Small intestine (tissue), 7 donors: ENCODE measurements at regions not wholly inside any gene's neighbourhood (a gene's known extent, or its start where the extent isn't known, plus 50 kb on each side); places are given as distances from the start of the nearest gene placed in this dataset.

Experiments used
- DNase-seq, 2 donors: peaks; one replicate each; pipeline versions ENCODE4 v3.0.0 to v3.0.0-alpha.2; 2013
- FAIRE-seq: peaks from 2 replicates; lab custom pipeline; 2012; peaks lifted over from hg19 to GRCh38; lab: Jason Lieb, UNC
- H3K27ac ChIP-seq, 3 donors: one replicate each; pipeline ENCODE4 v1.5.1; 2013; ENCODE audit warnings: low read length in 2 of 3, mild to moderate bottlenecking in 2 of 3, control low read depth in 1 of 3, inconsistent platforms in 1 of 3, low read depth in 1 of 3, moderate library complexity in 1 of 3
- H3K27me3 ChIP-seq, 3 donors: one replicate each; pipeline ENCODE4 v1.6.1; 2013; ENCODE audit warnings: low read length in 3 of 3, inconsistent platforms in 1 of 3; ENCODE audit not compliant: control insufficient read depth in 3 of 3, insufficient read depth in 3 of 3
- H3K36me3 ChIP-seq, 3 donors: one replicate each; pipeline ENCODE4 v1.6.1; 2013; ENCODE audit warnings: low read length in 3 of 3, inconsistent platforms in 1 of 3, low read depth in 1 of 3, mild to moderate bottlenecking in 1 of 3, moderate library complexity in 1 of 3; ENCODE audit not compliant: control insufficient read depth in 3 of 3, insufficient read depth in 2 of 3
- H3K4me1 ChIP-seq, 3 donors: one replicate each; pipeline ENCODE4 v1.6.1; 2013; ENCODE audit warnings: low read length in 2 of 3, inconsistent platforms in 1 of 3, low read depth in 1 of 3, mild to moderate bottlenecking in 1 of 3, moderate library complexity in 1 of 3; ENCODE audit not compliant: control insufficient read depth in 3 of 3, insufficient read depth in 2 of 3
- H3K4me3 ChIP-seq, 3 donors: one replicate each; pipeline ENCODE4 v1.5.1; 2013; ENCODE audit warnings: low read length in 3 of 3, control low read depth in 1 of 3, inconsistent platforms in 1 of 3, low read depth in 1 of 3, mild to moderate bottlenecking in 1 of 3, moderate library complexity in 1 of 3
- H3K9me3 ChIP-seq, 2 donors: one replicate each; pipeline ENCODE4 v1.6.1; 2013; ENCODE audit warnings: low read depth in 1 of 2, low read length in 1 of 2; ENCODE audit not compliant: control insufficient read depth in 2 of 2, insufficient read depth in 1 of 2
- WGBS, 3 donors: extraction: QIAGEN DNeasy Blood & Tissue Kit; methylation state at CpG; one replicate each; pipeline ENCODE4 v1.1.7; 2013; 5-methylcytosine and 5-hydroxymethylcytosine counted together
- donor health status: healthy with polysubstance abuse.
- donor health status: control.
- donor health status: control.
- donor health status: Bipolar disorder and iron deficiency.
- donor health status: healthy.

GRCh38 chr15:47356297-47356696 is 361.0 kb upstream of the SEMA6D start:
- Histone ChIP-seq H3K9me3 (no peaks in the 10 kb centered on the region), H3K4me3 (no peak overlapping the region), H3K4me1 (no peaks in the 10 kb centered on the region), H3K27ac (no peak overlapping the region), H3K27me3 (no peaks in the 10 kb centered on the region), H3K36me3 (no peaks in the 10 kb centered on the region)
- 89 to 96% (median 92%) methylated on average over 2 of the region's 2 CpGs for WGBS, 3 donors
- FAIRE-seq = no peak
- DNase-seq = no peak

GRCh38 chr15:47358876-47359275 is 358.4 kb upstream of the SEMA6D start:
- FAIRE-seq (no peak), DNase-seq (no peak)
- Histone ChIP-seq H3K4me1 (no peaks in the 10 kb centered on the region), H3K9me3 (no peaks in the 10 kb centered on the region), H3K4me3 (no peak overlapping the region), H3K27me3 (no peaks in the 10 kb centered on the region), H3K27ac (no peak overlapping the region), H3K36me3 (no peaks in the 10 kb centered on the region)
- WGBS, 3 donors = 44 to 58% (median 44%) methylated on average over 2 of the region's 2 CpGs

DNA sequence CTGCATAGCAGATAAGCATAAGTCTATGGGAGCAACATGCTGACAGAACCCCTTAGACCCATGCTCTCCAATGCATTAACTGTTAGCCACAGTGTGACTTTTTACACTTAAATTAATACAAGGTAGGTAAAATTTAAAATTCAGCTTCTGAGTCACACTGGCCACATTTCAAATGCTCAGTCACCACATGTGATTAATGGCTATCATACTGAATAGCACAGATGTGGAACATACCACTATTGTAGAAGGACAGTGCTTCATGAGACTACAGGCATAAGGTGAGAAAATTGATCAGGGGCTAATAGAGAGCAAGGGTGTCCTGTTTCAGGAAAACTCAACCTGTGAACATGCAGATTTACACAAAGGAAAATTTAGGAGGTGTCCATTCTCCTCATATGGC is 357.0 kb upstream of the SEMA6D start:
- Histone ChIP-seq H3K27ac (no peak overlapping the region), H3K4me1 (no peaks in the 10 kb centered on the region), H3K4me3 (no peak overlapping the region), H3K9me3 (no peaks in the 10 kb centered on the region), H3K36me3 (no peaks in the 10 kb centered on the region), H3K27me3 (no peaks in the 10 kb centered on the region)
- FAIRE-seq = no peak
- DNase-seq = no peak

DNA sequence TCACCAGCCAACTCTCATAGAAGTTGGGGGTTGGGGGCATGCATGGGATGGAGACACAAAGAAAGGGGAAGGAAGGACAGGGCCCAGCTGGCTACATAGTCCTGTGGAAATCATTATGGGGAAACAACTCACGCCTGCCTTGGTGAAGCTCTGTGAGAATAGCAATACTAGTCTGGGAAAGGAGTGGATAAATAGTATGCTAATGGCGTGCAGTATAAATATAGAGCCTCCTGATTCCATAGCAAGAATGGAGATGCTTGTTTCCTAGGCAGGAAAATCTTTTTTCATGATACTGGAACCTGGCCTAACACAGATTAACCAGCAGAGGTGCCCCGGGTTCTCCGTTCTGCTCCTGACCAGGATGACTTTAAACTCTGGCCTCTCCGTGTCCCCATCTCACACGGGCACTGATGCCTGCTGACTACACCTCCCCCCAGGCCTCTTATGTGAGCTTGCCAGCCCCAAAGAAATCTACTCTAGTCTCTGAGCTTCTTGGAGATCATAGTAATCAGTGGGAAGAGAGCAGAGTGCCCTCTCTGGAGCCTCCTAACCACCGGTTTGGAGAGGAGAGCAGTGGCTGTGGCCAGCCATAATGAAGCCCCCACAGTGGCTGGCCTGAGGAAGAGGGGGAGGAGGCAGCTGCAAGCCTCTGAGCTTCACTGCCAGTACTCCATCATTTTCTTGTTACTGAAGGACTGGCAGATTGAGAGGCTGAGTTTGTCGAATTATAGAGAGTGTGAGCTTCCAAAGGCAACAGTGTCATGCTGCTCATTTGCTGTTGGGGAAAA is 355.0 kb upstream of the SEMA6D start:
- no peaks in the 10 kb centered on the region for H3K4me1 ChIP-seq
- DNase-seq (no peak), FAIRE-seq (no peak)
- 70 to 81% (median 78%) methylated on average over 8 of the region's 8 CpGs for WGBS, 3 donors
- no peak overlapping the region for H3K27ac ChIP-seq
- H3K9me3 ChIP-seq = no peaks in the 10 kb centered on the region
- H3K27me3 ChIP-seq = no peaks in the 10 kb centered on the region
- no peaks in the 10 kb centered on the region for H3K36me3 ChIP-seq
- H3K4me3 ChIP-seq = no peak overlapping the region

GRCh38 chr15:47363653-47364052 is 353.7 kb upstream of the SEMA6D start:
- no peak for DNase-seq
- no peak overlapping the region for H3K4me3 ChIP-seq
- H3K27ac ChIP-seq = no peak overlapping the region
- 67 to 76% (median 72%) methylated on average over 5 of the region's 5 CpGs for WGBS, 3 donors
- H3K36me3 ChIP-seq = no peaks in the 10 kb centered on the region
- no peaks in the 10 kb centered on the region for H3K9me3 ChIP-seq
- FAIRE-seq = no peak
- no peaks in the 10 kb centered on the region for H3K27me3 ChIP-seq
- no peaks in the 10 kb centered on the region for H3K4me1 ChIP-seq

DNA sequence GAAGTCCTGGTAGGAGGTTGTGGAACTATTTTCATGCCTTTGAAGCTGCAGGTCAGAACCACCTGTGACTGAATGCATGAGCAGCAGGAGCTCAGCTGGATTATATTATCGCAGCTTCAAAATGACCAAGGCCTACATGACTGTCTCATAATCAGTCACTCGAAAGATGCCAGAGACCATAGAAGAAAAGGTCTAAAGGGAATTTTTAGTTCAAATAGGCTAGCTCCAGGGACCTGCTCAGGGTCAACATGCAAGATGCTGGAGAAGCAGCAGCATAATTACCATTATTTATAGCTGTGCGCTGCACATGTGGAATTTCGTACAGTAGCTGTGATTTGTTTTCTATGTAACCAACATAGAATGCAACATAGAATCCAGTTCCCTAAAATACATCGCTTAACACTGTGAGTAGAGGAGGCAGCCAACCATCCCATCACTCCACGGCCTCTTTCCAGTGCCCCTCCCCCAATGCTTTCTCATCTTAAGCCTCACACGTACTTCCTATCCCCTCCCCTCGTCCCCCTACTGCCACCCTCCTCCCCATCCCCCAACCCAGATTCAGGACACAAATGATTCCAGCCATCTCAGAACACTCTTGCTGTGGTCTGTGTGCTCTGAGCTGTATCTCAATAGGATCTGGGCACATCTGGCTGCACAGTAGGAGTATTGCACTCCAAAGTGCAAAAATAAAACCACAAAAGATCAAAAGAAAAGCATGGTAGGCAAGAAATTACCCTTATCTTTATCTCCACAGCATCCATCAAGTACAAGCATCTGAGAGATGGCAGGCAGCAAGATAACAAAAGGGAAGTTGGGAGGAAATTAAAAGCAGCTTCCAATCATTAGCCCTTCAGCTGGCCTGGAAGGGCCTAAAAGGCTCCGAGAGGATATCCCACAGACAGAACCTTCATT is 352.8 kb upstream of the SEMA6D start:
- FAIRE-seq = no peak
- Histone ChIP-seq H3K4me3 (no peak overlapping the region), H3K9me3 (no peaks in the 10 kb centered on the region), H3K27me3 (no peaks in the 10 kb centered on the region), H3K36me3 (no peaks in the 10 kb centered on the region), H3K27ac (no peak overlapping the region), H3K4me1 (no peaks in the 10 kb centered on the region)
- 73 to 82% (median 74%) methylated on average over 9 of the region's 9 CpGs for WGBS, 3 donors
- no peak for DNase-seq

GRCh38 chr15:47366884-47367283 is 350.4 kb upstream of the SEMA6D start:
- DNase-seq (no peak), FAIRE-seq (no peak)
- Histone ChIP-seq H3K27ac (no peak overlapping the region), H3K4me1 (no peaks in the 10 kb centered on the region), H3K36me3 (no peaks in the 10 kb centered on the region), H3K4me3 (no peak overlapping the region), H3K9me3 (no peaks in the 10 kb centered on the region), H3K27me3 (no peaks in the 10 kb centered on the region)
- 59 to 74% (median 63%) methylated on average over 2 of the region's 2 CpGs for WGBS, 3 donors

- Histone ChIP-seq H3K27ac (no peak overlapping the region), H3K4me1 (no peaks in the 10 kb centered on the region), H3K27me3 (no peaks in the 10 kb centered on the region), H3K4me3 (no peak overlapping the region), H3K9me3 (no peaks in the 10 kb centered on the region), H3K36me3 (no peaks in the 10 kb centered on the region)
- DNase-seq (no peak), FAIRE-seq (no peak)
- 82 to 92% (median 84%) methylated on average over 3 of the region's 3 CpGs for WGBS, 3 donors
These were observed 349.4 kb upstream of the SEMA6D start for GRCh38 chr15:47367726-47368390.
